GM23248 (cell line): ENCODE measurements at regions not wholly inside any gene's neighbourhood (a gene's known extent, or its start where the extent isn't known, plus 50 kb on each side); places are given as distances from the start of the nearest gene placed in this dataset.

ENCODE experiments used
- DNase-seq: peaks from one replicate; pipeline ENCODE4 v3.0.0-alpha.2; 2015
- H2AFZ ChIP-seq: fragments of 200-600 bp; sonication (generic); 2 replicates; pipeline ENCODE4 v1.6.1; 2016; ENCODE audit warnings: antibody characterized with exemption
- H3F3A ChIP-seq: fragments of 200-600 bp; sonication (generic); 2 replicates; pipeline ENCODE4 v1.6.1; 2016; ENCODE audit warnings: mild to moderate bottlenecking, antibody characterized with exemption, mixed run types; ENCODE audit not compliant: insufficient read depth
- H3K27ac ChIP-seq: fragments of 200-600 bp; sonication (generic); 2 replicates; pipeline ENCODE4 v1.5.1; 2016; ENCODE audit warnings: mild to moderate bottlenecking
- H3K27me3 ChIP-seq: fragments of 200-600 bp; sonication (generic); replicated peaks from 2 replicates; pipeline ENCODE4 v1.6.1; 2016; ENCODE audit warnings: mild to moderate bottlenecking; ENCODE audit not compliant: insufficient read depth
- H3K36me3 ChIP-seq: fragments of 200-600 bp; sonication (generic); 2 replicates; pipeline ENCODE4 v1.6.1; 2016; ENCODE audit warnings: low read depth, mild to moderate bottlenecking
- H3K4me1 ChIP-seq: fragments of 200-600 bp; sonication (generic); 2 replicates; pipeline ENCODE4 v1.6.1; 2016; ENCODE audit warnings: mild to moderate bottlenecking; ENCODE audit not compliant: insufficient read depth
- H3K4me2 ChIP-seq: fragments of 200-600 bp; sonication (generic); one replicate; pipeline ENCODE4 v1.6.1; 2016; ENCODE audit warnings: mild to moderate bottlenecking; ENCODE audit not compliant: unreplicated experiment
- H3K4me3 ChIP-seq: fragments of 200-600 bp; sonication (generic); 2 replicates; pipeline ENCODE4 v1.5.1; 2016; ENCODE audit warnings: mild to moderate bottlenecking
- H3K79me2 ChIP-seq: fragments of 200-600 bp; sonication (generic); 2 replicates; pipeline ENCODE4 v1.6.1; 2016; ENCODE audit warnings: mild to moderate bottlenecking; ENCODE audit not compliant: insufficient read depth
- H3K9ac ChIP-seq: fragments of 200-600 bp; sonication (generic); 2 replicates; pipeline ENCODE4 v1.6.1; 2016; ENCODE audit warnings: mild to moderate bottlenecking
- H3K9me2 ChIP-seq: fragments of 200-600 bp; sonication (generic); 2 replicates; pipeline ENCODE4 v1.6.1; 2016; ENCODE audit warnings: mixed run types, mild to moderate bottlenecking, moderate library complexity; ENCODE audit not compliant: insufficient read depth
- H3K9me3 ChIP-seq: fragments of 200-600 bp; sonication (generic); one replicate; pipeline ENCODE4 v1.6.1; 2017; ENCODE audit warnings: low read depth
- H4K20me1 ChIP-seq: fragments of 200-600 bp; sonication (generic); 2 replicates; pipeline ENCODE4 v1.6.0; 2016; ENCODE audit not compliant: insufficient read depth
- EZH2 ChIP-seq: fragments of 200-600 bp; sonication (generic); IDR thresholded peaks from 2 replicates; pipeline ENCODE4 v1.6.1; 2018; ENCODE audit warnings: antibody characterized with exemption, mild to moderate bottlenecking; ENCODE audit not compliant: insufficient read depth, poor library complexity, severe bottlenecking
- EZH2phosphoT487 ChIP-seq: fragments of 200-600 bp; sonication (generic); IDR thresholded peaks from 2 replicates; pipeline ENCODE4 v1.6.1; 2018; ENCODE audit warnings: antibody characterized with exemption, moderate library complexity, mild to moderate bottlenecking, low read depth; ENCODE audit not compliant: insufficient read depth
- WGBS, 2 experiments: methylation state at CpG; one replicate each; pipeline ENCODE4 v1.1.6; 2015 to 2017; ENCODE audit warnings: low lambda C conversion rate in 2 of 2, low coverage in 1 of 2; ENCODE audit errors: missing lambda C conversion rate in 2 of 2; 5-methylcytosine and 5-hydroxymethylcytosine counted together
- in situ Hi-C: fragments of 300-500 bp; cut with MboI; formaldehyde crosslinking; loops from 2 replicates; pipeline ENCODE4 v1.15.0; 2020

GRCh38 chr7:41252957-41253356 is 449.9 kb downstream of the INHBA start:
- in situ Hi-C loops: no loop called here
- no peaks in the 10 kb centered on the region for H3K9me3 ChIP-seq
- 96% methylated on average over 6 of the region's 6 CpGs for WGBS, 2 experiments

DNA sequence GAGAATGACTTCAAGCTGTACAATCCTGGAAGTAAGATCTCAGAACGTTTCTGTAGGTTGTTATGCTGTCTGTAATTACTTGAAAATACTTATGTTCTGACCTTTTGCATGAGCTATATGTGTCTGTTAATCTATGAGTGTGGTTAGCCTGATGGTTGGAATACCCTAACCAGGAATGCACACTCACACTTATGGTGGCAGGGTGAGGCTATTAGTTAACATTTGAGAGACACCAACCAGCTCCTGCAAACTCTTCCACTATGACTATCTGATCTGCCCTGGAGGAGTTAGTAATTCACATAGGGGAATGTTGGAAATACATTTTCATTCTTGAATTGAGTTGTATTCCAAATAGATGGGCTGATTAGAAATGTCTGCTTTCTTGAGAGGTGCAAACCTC is 450.3 kb downstream of the INHBA start:
- Histone ChIP-seq H3F3A (peaks cover 15% of the 10 kb centered on the region; the same call in 1 of the 2 replicates), H3K36me3 (no peaks in the 10 kb centered on the region), H2AFZ (no peak overlapping the region), H3K27ac (no peak overlapping the region), H3K4me2 (no peak overlapping the region), H3K4me1 (peaks cover 16% of the 10 kb centered on the region), H3K9me2 (no peaks in the 10 kb centered on the region), H3K9ac (no peak overlapping the region), H3K79me2 (no peaks in the 10 kb centered on the region), H4K20me1 (no peaks in the 10 kb centered on the region), H3K9me3 (no peaks in the 10 kb centered on the region), H3K27me3 (no peaks in the 10 kb centered on the region), H3K4me3 (no peak overlapping the region)
- TF ChIP-seq EZH2: no peak
- TF ChIP-seq EZH2phosphoT487: no peak
- no peak for DNase-seq
- WGBS, 2 experiments: 53 to 62% methylated on average over 1 of the region's 1 CpG
- in situ Hi-C loops: no loop called here

More at GRCh38 chr7:41252957-41253356, 449.9 kb downstream of the INHBA start:
- TF ChIP-seq EZH2: no peak
- TF ChIP-seq EZH2phosphoT487: no peak
- H3K4me3 ChIP-seq: no peak overlapping the region
- no peaks in the 10 kb centered on the region for H3K9me2 ChIP-seq
- no peaks in the 10 kb centered on the region for H3K79me2 ChIP-seq
- DNase-seq: no peak
- no peaks in the 10 kb centered on the region for H4K20me1 ChIP-seq
- no peak overlapping the region for H2AFZ ChIP-seq
- no peaks in the 10 kb centered on the region for H3K36me3 ChIP-seq
- no peak overlapping the region for H3K27ac ChIP-seq
- no peaks in the 10 kb centered on the region for H3K27me3 ChIP-seq
- peaks cover 16% of the 10 kb centered on the region for H3K4me1 ChIP-seq
- no peak overlapping the region for H3K9ac ChIP-seq
- H3F3A ChIP-seq: peaks cover 15% of the 10 kb centered on the region; the same call in 1 of the 2 replicates
- H3K4me2 ChIP-seq: no peak overlapping the region

- in situ Hi-C loops: no loop called here
- no peak overlapping the region for H2AFZ ChIP-seq
Observed at GRCh38 chr7:41247143-41247865, 455.6 kb downstream of the INHBA start.

DNA sequence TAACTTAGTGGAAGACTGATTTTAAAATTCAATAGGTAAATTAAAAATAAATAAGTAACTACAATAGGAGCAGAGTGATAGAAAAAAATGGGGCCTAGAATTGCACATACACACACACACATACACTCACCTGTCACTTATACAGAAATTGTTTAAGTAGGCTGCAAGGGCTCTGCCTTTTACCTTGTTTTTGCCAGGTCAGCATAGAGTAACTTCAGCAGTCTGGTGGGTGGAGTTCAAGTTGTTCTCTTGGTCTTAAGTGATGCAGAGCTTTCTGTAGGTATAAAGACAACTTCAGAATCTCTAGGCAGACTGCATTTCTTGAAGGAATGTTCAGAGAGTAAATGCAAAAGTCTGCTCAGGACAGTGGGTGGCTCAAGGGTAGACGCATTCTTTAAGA is 457.0 kb downstream of the INHBA start:
- WGBS, 2 experiments: 94 to 100% methylated on average over 1 of the region's 1 CpG
- Histone ChIP-seq H3K36me3 (no peaks in the 10 kb centered on the region), H3K4me2 (no peak overlapping the region), H3K4me3 (no peak overlapping the region), H3K27ac (no peak overlapping the region), H3F3A (no peaks in the 10 kb centered on the region), H3K79me2 (no peaks in the 10 kb centered on the region), H3K9me2 (no peaks in the 10 kb centered on the region), H3K9ac (no peak overlapping the region), H4K20me1 (no peaks in the 10 kb centered on the region), H3K27me3 (no peaks in the 10 kb centered on the region), H3K9me3 (no peaks in the 10 kb centered on the region), H2AFZ (no peak overlapping the region), H3K4me1 (no peaks in the 10 kb centered on the region)
- in situ Hi-C loops: no loop called here
- no peak for DNase-seq
- no peak for TF ChIP-seq EZH2
- no peak for TF ChIP-seq EZH2phosphoT487

More at GRCh38 chr7:41247143-41247865, 455.6 kb downstream of the INHBA start:
- 99 to 100% methylated on average over 5 of the region's 5 CpGs for WGBS, 2 experiments
- Histone ChIP-seq H3K9me3 (no peaks in the 10 kb centered on the region), H3K27ac (no peak overlapping the region), H3F3A (no peaks in the 10 kb centered on the region), H3K4me1 (no peaks in the 10 kb centered on the region), H3K9me2 (no peaks in the 10 kb centered on the region), H3K36me3 (no peaks in the 10 kb centered on the region), H3K4me3 (no peak overlapping the region), H3K27me3 (no peaks in the 10 kb centered on the region), H3K79me2 (no peaks in the 10 kb centered on the region), H4K20me1 (no peaks in the 10 kb centered on the region), H3K4me2 (no peak overlapping the region), H3K9ac (no peak overlapping the region)
- no peak for TF ChIP-seq EZH2phosphoT487
- TF ChIP-seq EZH2: no peak
- no peak for DNase-seq

DNA sequence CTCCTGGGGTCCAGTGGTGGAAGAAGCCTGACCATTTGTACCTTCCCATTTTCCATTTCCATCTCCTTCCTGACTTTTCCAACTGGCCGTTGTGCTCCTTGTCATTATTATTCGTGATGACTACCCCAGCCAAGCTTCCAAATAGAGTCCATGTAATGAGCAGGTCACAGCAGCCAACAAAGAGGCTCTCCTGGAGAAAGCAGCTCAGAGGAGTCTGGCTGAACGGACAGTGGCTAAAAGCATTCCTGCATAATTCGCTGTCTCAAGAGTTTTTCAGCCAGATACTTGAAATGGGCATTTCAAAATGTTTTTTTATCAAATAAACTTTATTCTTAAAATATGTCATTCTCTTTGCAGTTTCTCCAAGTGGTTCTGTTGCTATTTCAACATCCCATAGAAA is 458.6 kb downstream of the INHBA start:
- no peak overlapping the region for H3K27ac ChIP-seq
- WGBS, 2 experiments: 64 to 65% methylated on average over 4 of the region's 4 CpGs
- H2AFZ ChIP-seq: no peak overlapping the region
- H3K4me1 ChIP-seq: peaks cover 5% of the 10 kb centered on the region
- no peaks in the 10 kb centered on the region for H3K9me3 ChIP-seq
- H3K9me2 ChIP-seq: no peaks in the 10 kb centered on the region
- no peaks in the 10 kb centered on the region for H3K27me3 ChIP-seq
- no peak overlapping the region for H3K4me2 ChIP-seq
- no peaks in the 10 kb centered on the region for H3K79me2 ChIP-seq
- H3K4me3 ChIP-seq: no peak overlapping the region
- H3F3A ChIP-seq: peaks cover 6% of the 10 kb centered on the region
- H4K20me1 ChIP-seq: no peaks in the 10 kb centered on the region
- in situ Hi-C loops: no loop called here
- peak; percentile 13 for DNase-seq
- TF ChIP-seq EZH2phosphoT487 (no peak), EZH2 (no peak)
- no peaks in the 10 kb centered on the region for H3K36me3 ChIP-seq
- H3K9ac ChIP-seq: no peak overlapping the region
